Fibroblast of mammary gland (primary cell): ENCODE measurements at regions not wholly inside any gene's neighbourhood (a gene's known extent, or its start where the extent isn't known, plus 50 kb on each side); places are given as distances from the start of the nearest gene placed in this dataset.

Experiments
- DNase-seq: peaks from one replicate; pipeline ENCODE4 v3.0.0-alpha.2; 2010; ENCODE audit warnings: low read depth
- H3K4me3 ChIP-seq: 2 replicates; pipeline ENCODE4 v1.5.1; 2011; ENCODE audit warnings: low read depth, mild to moderate bottlenecking, low read length, moderate library complexity; ENCODE audit not compliant: control insufficient read depth
- TF ChIP-seq, protein P1 (sequence below): conservative IDR thresholded peaks from 2 replicates; pipeline ENCODE4 v1.5.1; 2011; ENCODE audit warnings: low read depth, low read length, inconsistent platforms; ENCODE audit not compliant: control insufficient read depth, insufficient read depth

GRCh38 chr6:50337532-50338122, 287.9 kb upstream of the DEFB112 start:
- TF ChIP-seq, protein P1, sequence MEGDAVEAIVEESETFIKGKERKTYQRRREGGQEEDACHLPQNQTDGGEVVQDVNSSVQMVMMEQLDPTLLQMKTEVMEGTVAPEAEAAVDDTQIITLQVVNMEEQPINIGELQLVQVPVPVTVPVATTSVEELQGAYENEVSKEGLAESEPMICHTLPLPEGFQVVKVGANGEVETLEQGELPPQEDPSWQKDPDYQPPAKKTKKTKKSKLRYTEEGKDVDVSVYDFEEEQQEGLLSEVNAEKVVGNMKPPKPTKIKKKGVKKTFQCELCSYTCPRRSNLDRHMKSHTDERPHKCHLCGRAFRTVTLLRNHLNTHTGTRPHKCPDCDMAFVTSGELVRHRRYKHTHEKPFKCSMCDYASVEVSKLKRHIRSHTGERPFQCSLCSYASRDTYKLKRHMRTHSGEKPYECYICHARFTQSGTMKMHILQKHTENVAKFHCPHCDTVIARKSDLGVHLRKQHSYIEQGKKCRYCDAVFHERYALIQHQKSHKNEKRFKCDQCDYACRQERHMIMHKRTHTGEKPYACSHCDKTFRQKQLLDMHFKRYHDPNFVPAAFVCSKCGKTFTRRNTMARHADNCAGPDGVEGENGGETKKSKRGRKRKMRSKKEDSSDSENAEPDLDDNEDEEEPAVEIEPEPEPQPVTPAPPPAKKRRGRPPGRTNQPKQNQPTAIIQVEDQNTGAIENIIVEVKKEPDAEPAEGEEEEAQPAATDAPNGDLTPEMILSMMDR = no peak
- no peak for DNase-seq
- no peak overlapping the region for H3K4me3 ChIP-seq

DNA sequence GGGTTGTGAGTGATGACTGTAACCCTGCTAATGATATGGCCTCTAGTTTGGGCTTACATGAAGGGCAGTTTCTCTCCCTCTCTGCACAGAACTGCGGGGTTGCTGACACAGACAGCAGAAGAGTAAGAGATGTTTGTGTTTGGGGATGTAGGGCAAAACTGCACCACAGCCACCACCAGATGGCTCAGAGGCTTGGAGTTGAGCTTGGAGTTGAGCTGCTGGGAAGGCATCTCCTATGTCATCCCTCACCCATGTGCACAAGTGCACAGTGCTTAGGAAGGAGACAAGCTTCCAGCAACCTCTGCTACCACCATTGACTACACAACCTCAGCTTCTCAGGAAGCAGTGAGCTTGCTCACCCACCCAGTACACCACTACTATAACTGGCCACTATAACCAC, 303.9 kb upstream of the DEFB112 start:
- H3K4me3 ChIP-seq = no peak overlapping the region
- TF ChIP-seq, protein P1 = no peak
- no peak for DNase-seq

DNA sequence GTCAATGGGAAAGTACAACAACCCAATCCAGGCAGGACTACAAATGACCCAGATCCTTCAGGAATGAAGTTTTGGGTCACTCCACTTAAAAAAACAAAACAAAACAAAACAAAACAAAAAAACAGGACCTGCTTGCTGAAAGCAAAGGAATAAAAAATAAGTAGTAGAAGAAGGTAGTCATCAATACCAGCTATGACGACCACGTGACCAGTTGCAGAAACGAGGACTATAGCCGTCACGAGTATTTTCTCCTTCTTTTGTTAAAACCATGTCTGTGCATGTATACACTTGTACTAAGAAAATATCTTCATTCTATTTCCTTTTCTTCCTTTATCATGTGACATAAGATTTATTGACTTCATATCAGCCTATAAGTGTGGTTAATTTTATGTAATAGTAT, 308.4 kb upstream of the DEFB112 start:
- no peak for DNase-seq
- H3K4me3 ChIP-seq = no peak overlapping the region
- TF ChIP-seq, protein P1 = no peak

- peak; percentile 1 for DNase-seq
- no peak overlapping the region for H3K4me3 ChIP-seq
- TF ChIP-seq, protein P1 = no peak
These were observed 312.1 kb upstream of the DEFB112 start for GRCh38 chr6:50361641-50362331.

- TF ChIP-seq, protein P1 = no peak
- no peak for DNase-seq
- H3K4me3 ChIP-seq = no peak overlapping the region
These were observed 313.0 kb upstream of the DEFB112 start for GRCh38 chr6:50362706-50363105.

GRCh38 chr6:50369996-50370395, 320.3 kb upstream of the DEFB112 start:
- no peak for DNase-seq
- no peak overlapping the region for H3K4me3 ChIP-seq
- TF ChIP-seq, protein P1 = no peak
